ENCODE measurements at regions not wholly inside any gene's neighbourhood (a gene's known extent, or its start where the extent isn't known, plus 50 kb on each side); places are given as distances from the start of the nearest gene placed in this dataset.
"Not testable (repeated sequence)": the region's sequence is repeated elsewhere in the genome, so short reads cannot be mapped to it uniquely, and the experiment has no call there.

GRCh38 chrX:1700757-1701156 is 85.9 kb downstream of the ASMT start:
- H3K4me1 Mint-ChIP-seq (ENCODE audit: low read depth): no peaks in the 10 kb centered on the region
- H3K27me3 Mint-ChIP-seq: no peaks in the 10 kb centered on the region

DNA sequence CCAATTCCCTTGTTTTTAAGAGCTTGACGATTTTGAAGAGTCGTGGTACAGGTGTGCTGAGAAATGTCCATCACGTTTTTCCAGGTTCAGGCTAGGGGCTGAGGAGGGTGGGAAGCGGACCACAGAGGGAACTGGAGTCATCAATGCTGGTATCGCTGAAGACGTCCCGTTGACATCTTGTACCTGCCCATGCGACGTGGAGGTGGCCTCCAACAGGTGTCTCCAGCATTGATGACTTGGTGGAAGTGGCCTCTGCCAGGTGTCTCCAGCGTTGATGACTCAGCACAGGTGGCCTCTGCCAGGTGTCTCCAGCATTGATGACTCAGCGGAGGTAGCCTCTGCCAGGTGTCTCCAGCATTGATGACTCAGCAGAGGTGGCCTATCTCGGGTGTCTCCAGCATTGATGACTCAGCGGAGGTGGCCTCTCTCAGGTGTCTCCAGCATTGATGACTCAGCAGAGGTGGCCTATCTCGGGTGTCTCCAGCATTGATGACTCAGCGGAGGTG is 86.6 kb downstream of the ASMT start:
- H3K36me3 Mint-ChIP-seq; H3K4me1 Mint-ChIP-seq (ENCODE audit: low read depth); H3K27me3 Mint-ChIP-seq; H3K4me3 Mint-ChIP-seq; H3K9me3 Mint-ChIP-seq (ENCODE audit: low read depth); H3K27ac Mint-ChIP-seq: not testable (repeated sequence)

More at GRCh38 chrX:1700757-1701156, 85.9 kb downstream of the ASMT start:
- H3K36me3 Mint-ChIP-seq: peaks cover 12% of the 10 kb centered on the region
- H3K9me3 Mint-ChIP-seq (ENCODE audit: low read depth): peaks cover 12% of the 10 kb centered on the region
- peak overlapping the region; percentile 34 for H3K27ac Mint-ChIP-seq
- H3K4me3 Mint-ChIP-seq: no peak overlapping the region

GRCh38 chrX:1702142-1702541 is 87.3 kb downstream of the ASMT start:
- H3K27ac Mint-ChIP-seq; H3K4me3 Mint-ChIP-seq; H3K4me1 Mint-ChIP-seq (ENCODE audit: low read depth); H3K9me3 Mint-ChIP-seq (ENCODE audit: low read depth); H3K36me3 Mint-ChIP-seq; H3K27me3 Mint-ChIP-seq: not testable (repeated sequence)

GRCh38 chrX:1702557-1702956 is 87.7 kb downstream of the ASMT start:
- not testable (repeated sequence) for H3K4me3 Mint-ChIP-seq; H3K4me1 Mint-ChIP-seq (ENCODE audit: low read depth); H3K36me3 Mint-ChIP-seq; H3K27me3 Mint-ChIP-seq; H3K9me3 Mint-ChIP-seq (ENCODE audit: low read depth)
- peak overlapping the region; percentile 34 for H3K27ac Mint-ChIP-seq

- H3K27ac Mint-ChIP-seq; H3K4me1 Mint-ChIP-seq (ENCODE audit: low read depth); H3K4me3 Mint-ChIP-seq; H3K27me3 Mint-ChIP-seq; H3K36me3 Mint-ChIP-seq; H3K9me3 Mint-ChIP-seq (ENCODE audit: low read depth): not testable (repeated sequence)
These were observed 94.4 kb downstream of the ASMT start for GRCh38 chrX:1709277-1709676.

DNA sequence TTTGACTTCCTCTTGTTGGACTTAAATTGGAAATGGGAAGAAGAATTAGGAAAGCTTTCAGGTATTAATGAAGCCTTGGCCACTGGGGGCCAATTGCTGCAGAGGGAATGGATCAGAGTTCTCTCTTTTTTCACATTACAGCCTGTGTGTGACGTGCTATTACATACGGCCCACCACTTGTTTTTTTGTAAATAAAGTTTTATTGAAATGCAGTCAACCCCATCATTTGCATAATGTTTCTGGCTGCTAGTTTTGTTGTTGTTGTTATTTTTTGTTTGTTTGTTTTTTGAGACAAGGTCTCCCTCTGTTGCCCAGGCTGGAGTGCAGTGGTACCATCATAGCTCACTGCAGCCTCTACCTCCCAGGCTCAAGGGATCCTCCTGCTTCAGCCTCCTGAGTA is 98.4 kb downstream of the ASMT start:
- no peak overlapping the region for H3K4me3 Mint-ChIP-seq
- H3K9me3 Mint-ChIP-seq (ENCODE audit: low read depth): no peaks in the 10 kb centered on the region
- no peaks in the 10 kb centered on the region for H3K4me1 Mint-ChIP-seq (ENCODE audit: low read depth)
- H3K27ac Mint-ChIP-seq: no peak overlapping the region
- H3K27me3 Mint-ChIP-seq: no peaks in the 10 kb centered on the region
- peaks cover 5% of the 10 kb centered on the region for H3K36me3 Mint-ChIP-seq

GRCh38 chrX:1717373-1717772 is 102.5 kb downstream of the ASMT start:
- no peaks in the 10 kb centered on the region for H3K27me3 Mint-ChIP-seq
- H3K9me3 Mint-ChIP-seq (ENCODE audit: low read depth): peaks cover 5% of the 10 kb centered on the region
- H3K27ac Mint-ChIP-seq: no peak overlapping the region
- H3K36me3 Mint-ChIP-seq: peaks cover 18% of the 10 kb centered on the region
- no peaks in the 10 kb centered on the region for H3K4me1 Mint-ChIP-seq (ENCODE audit: low read depth)
- H3K4me3 Mint-ChIP-seq: no peak overlapping the region

DNA sequence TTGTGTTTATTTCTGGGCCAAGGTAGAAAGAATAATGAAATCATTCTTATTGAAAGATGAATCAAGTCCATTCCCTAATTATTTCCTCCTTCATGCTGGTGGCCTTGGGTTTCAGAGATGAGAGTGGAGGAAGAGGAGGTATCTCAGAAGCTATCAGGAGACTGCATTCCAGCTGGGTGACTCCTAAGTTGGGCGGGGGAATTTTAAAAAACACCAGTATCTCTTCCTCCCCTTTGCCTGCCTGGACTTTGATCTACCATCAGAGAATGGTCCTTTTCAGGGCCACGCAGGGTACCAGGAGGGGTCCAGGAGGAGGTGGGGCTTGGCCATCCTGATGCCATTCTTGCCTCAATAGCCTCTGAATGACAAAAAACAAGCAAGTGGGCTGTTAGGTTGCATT is 104.4 kb downstream of the ASMT start:
- Mint-ChIP-seq H3K36me3 (peaks cover 18% of the 10 kb centered on the region), H3K4me3 (no peak overlapping the region), H3K9me3 (ENCODE audit: low read depth) (peaks cover 5% of the 10 kb centered on the region), H3K27ac (no peak overlapping the region), H3K4me1 (ENCODE audit: low read depth) (no peaks in the 10 kb centered on the region), H3K27me3 (no peaks in the 10 kb centered on the region)

GRCh38 chrX:1720836-1721235 is 106.0 kb downstream of the ASMT start:
- H3K4me3 Mint-ChIP-seq: no peak overlapping the region
- H3K27ac Mint-ChIP-seq: no peak overlapping the region
- H3K27me3 Mint-ChIP-seq: no peaks in the 10 kb centered on the region
- H3K9me3 Mint-ChIP-seq (ENCODE audit: low read depth): peaks cover 5% of the 10 kb centered on the region
- H3K36me3 Mint-ChIP-seq: peaks cover 20% of the 10 kb centered on the region
- H3K4me1 Mint-ChIP-seq (ENCODE audit: low read depth): no peaks in the 10 kb centered on the region

DNA sequence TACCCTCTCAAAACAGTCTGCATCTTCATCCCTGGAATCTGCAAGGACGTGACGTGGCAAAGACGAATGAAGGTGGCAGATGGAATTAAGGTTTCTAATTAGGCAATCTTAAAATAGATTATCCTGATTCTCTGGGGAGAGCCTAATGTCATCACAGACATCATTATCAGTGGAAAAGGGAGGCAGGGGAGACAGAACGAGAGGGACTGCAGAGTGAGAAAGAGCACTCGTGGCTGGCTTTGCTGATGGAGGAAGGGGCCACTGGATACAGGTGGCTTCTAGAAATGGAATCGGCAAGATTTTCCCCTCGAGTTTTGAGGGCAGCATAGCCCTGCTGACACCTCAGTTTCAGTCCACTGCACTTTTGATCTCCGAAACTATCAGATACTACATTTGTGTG is 110.6 kb downstream of the ASMT start:
- Mint-ChIP-seq H3K4me1 (ENCODE audit: low read depth) (no peaks in the 10 kb centered on the region), H3K9me3 (ENCODE audit: low read depth) (peaks cover 6% of the 10 kb centered on the region), H3K36me3 (peaks cover 19% of the 10 kb centered on the region), H3K27ac (no peak overlapping the region), H3K27me3 (no peaks in the 10 kb centered on the region), H3K4me3 (no peak overlapping the region)

GRCh38 chrX:1727531-1728027 is 112.7 kb downstream of the ASMT start:
- H3K9me3 Mint-ChIP-seq (ENCODE audit: low read depth): peaks cover 6% of the 10 kb centered on the region
- no peak overlapping the region for H3K4me3 Mint-ChIP-seq
- H3K36me3 Mint-ChIP-seq: peaks cover 15% of the 10 kb centered on the region
- no peak overlapping the region for H3K27ac Mint-ChIP-seq
- no peaks in the 10 kb centered on the region for H3K27me3 Mint-ChIP-seq
- H3K4me1 Mint-ChIP-seq (ENCODE audit: low read depth): no peaks in the 10 kb centered on the region

- H3K9me3 Mint-ChIP-seq (ENCODE audit: low read depth): peaks cover 2% of the 10 kb centered on the region
- H3K27me3 Mint-ChIP-seq: no peaks in the 10 kb centered on the region
- peaks cover 9% of the 10 kb centered on the region for H3K36me3 Mint-ChIP-seq
- H3K27ac Mint-ChIP-seq: no peak overlapping the region
- H3K4me3 Mint-ChIP-seq: no peak overlapping the region
- no peaks in the 10 kb centered on the region for H3K4me1 Mint-ChIP-seq (ENCODE audit: low read depth)
These were observed 119.9 kb downstream of the ASMT start for GRCh38 chrX:1734806-1735205.

GRCh38 chrX:1741816-1742394 is 127.0 kb downstream of the ASMT start:
- no peak overlapping the region for H3K27ac Mint-ChIP-seq
- peaks cover 21% of the 10 kb centered on the region for H3K9me3 Mint-ChIP-seq (ENCODE audit: low read depth)
- no peak overlapping the region for H3K4me3 Mint-ChIP-seq
- H3K4me1 Mint-ChIP-seq (ENCODE audit: low read depth): no peaks in the 10 kb centered on the region
- no peaks in the 10 kb centered on the region for H3K27me3 Mint-ChIP-seq
- peaks cover 49% of the 10 kb centered on the region for H3K36me3 Mint-ChIP-seq

GRCh38 chrX:1743105-1743504 is 128.2 kb downstream of the ASMT start:
- H3K4me1 Mint-ChIP-seq (ENCODE audit: low read depth): no peaks in the 10 kb centered on the region
- H3K9me3 Mint-ChIP-seq (ENCODE audit: low read depth): peaks cover 23% of the 10 kb centered on the region
- H3K27ac Mint-ChIP-seq: no peak overlapping the region
- H3K27me3 Mint-ChIP-seq: no peaks in the 10 kb centered on the region
- no peak overlapping the region for H3K4me3 Mint-ChIP-seq
- peaks cover 50% of the 10 kb centered on the region for H3K36me3 Mint-ChIP-seq

DNA sequence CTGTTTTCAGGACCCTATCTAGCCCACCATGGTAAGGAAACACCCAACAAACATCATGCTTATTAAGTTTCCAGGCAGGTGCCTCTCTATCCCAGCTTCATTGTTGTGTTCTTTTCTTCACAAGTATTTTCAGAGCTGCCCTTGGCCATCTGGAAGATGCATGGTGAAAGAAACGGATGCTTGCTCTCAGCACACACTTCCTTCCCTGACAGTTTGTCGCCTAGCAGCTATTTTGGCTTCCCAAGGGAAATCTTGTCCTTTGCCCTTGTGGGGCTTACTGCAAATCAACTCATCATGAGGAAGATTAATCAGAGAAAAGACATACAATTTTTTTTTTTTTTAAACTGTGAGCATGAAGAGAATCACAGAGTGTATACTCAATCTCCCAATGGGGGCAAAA is 128.8 kb downstream of the ASMT start:
- H3K36me3 Mint-ChIP-seq: peaks cover 54% of the 10 kb centered on the region
- no peaks in the 10 kb centered on the region for H3K27me3 Mint-ChIP-seq
- H3K9me3 Mint-ChIP-seq (ENCODE audit: low read depth): peaks cover 23% of the 10 kb centered on the region
- H3K4me3 Mint-ChIP-seq: no peak overlapping the region
- no peaks in the 10 kb centered on the region for H3K4me1 Mint-ChIP-seq (ENCODE audit: low read depth)
- no peak overlapping the region for H3K27ac Mint-ChIP-seq

DNA sequence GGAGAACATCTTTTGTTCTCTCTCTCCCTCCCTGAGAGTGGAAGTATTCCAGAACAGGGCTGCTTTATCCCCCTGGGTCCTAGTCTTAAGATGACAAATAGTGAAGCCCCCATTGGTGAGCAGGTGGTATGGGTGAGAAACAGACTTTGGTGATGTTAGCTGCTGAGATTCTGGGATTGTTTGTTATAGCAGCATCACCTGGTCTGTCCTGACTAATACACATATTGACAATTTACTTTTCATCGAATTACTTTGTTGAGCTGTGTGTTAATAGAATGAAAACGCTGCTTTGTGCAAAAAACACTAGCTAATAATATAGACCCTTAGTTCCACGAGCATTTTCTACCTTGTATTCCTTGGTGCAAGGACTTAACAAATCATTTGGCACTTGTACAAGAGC is 133.5 kb downstream of the ASMT start:
- H3K9me3 Mint-ChIP-seq (ENCODE audit: low read depth): peaks cover 27% of the 10 kb centered on the region
- no peak overlapping the region for H3K27ac Mint-ChIP-seq
- H3K36me3 Mint-ChIP-seq: peaks cover 63% of the 10 kb centered on the region
- no peaks in the 10 kb centered on the region for H3K4me1 Mint-ChIP-seq (ENCODE audit: low read depth)
- H3K27me3 Mint-ChIP-seq: no peaks in the 10 kb centered on the region
- no peak overlapping the region for H3K4me3 Mint-ChIP-seq

All from activated naive CD8-positive, alpha-beta T cell (primary cell).